HG02759 (cell line): ENCODE measurements at regions not wholly inside any gene's neighbourhood (a gene's known extent, or its start where the extent isn't known, plus 50 kb on each side); places are given as distances from the start of the nearest gene placed in this dataset.

Source experiments
- ATAC-seq: cut with Tn5 transposase; IDR thresholded peaks from one replicate; pipeline ENCODE4 v1.9.1; 2021; ENCODE audit warnings: mild to moderate bottlenecking, moderate library complexity; ENCODE audit not compliant: unreplicated experiment

DNA sequence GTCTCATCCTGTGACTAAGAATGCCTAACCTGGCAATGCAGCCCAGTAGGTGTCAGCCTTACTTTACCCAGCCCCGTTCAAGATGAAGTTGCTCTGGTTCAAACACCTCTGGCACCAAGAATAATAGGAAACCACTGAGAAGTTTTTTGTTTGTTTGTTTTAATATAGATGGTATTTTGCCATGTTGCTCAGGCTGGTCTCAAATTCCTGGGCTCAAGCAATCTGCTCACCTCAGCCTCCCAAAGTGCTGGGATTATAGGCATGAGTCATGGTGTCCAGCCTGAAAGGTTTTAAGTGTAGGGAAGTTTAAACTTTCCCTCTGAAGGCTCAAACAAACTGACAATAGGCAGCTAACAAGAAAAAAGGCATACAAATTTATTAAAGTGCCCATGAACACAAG lies 51.2 kb upstream of the ABCC4 start:
- no peak for ATAC-seq

DNA sequence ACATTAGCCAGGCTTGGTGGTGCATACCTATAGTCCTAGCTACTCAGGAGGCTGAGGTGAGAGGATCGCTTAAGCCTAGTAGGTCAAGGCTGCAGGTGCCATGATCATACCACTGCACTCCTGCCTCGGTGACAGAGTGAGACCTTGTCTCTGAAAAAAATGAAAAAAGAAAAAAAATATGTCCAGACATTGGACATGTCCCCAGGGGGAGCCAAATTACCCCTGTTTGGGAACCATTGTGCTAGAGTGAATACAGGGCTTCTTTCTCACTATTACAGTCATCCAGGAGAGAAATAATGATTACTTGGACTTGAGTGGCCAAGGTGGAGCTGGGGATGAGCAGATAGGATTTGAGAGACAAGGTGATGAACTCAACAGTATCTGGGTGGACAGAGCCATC lies 52.9 kb upstream of the ABCC4 start:
- no peak for ATAC-seq

DNA sequence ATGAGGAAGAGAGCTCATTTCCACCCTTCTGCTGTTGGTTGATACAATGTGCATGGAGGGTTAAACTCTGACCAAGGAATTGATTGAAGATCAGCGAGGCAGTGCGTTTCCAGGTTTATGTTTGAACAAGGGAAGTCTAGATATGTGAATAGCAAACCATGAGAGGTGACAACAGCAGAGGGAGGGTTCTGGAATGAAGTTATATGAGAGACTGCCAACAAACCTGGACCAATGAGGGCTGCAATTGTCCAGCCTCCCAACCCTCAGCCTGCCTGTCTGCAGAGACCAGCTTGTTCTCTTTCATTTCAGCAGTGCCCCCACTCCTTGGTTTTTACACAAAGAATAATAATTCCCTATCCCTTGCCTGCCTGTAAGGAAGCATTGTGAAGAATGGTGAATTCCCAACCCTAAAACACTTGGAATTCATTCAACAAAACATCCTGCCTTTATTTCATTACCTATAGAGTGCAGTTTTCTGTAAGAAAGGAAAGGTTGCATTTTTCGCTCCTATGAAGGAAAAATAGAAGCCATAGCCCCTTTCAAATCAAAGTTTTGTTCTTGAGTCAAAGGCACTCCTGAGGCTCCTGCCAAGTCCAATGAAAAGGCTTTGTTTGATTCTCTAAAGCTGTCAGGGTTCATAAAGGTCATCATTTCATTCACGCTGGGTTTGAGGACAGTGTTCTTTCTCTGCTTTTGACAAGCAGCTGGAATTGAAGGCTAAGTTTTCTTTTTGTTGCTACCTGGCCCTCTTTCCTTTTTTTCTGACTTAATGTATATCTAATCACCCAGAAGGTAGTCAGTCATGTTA lies 53.6 kb upstream of the ABCC4 start:
- ATAC-seq = no peak

DNA sequence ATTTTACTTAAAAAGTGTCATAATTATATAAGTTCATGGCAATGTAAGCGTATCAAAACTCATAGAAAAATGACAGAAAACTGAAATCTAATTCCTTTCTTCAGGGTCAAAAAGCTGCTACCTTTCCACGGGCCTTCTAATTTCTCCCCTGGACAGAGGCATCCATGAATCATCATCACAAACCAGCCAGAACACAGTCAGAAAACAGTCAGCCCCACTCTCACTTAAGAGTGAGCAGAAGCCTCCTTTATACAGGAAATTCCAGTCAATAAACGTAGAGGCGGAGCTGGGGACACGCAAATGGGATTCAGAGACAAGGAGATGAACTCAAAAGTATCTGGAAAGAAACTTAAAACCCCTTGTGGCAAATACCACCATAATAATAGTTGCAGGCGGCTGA lies 54.2 kb upstream of the ABCC4 start:
- ATAC-seq = no peak

DNA sequence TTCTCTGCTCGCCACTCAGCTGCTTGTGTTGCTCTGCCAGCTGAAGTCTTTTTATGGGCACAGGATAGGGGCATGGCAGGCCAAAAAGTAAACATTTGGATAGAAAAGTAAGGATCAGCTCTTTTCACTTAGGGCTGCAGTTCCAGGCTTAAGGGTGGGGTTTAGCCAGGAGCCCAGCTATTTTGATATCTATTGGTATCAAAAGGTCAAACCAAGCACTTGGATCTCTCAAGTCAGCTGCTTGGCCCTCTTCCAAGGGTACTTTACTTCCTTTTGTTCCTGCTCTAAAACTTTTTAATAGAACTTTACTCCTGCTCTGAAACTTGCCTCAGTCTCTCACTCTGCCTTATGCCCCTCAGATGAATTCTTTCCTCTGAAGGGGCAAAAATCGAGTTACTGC lies 55.7 kb upstream of the ABCC4 start:
- no peak for ATAC-seq

DNA sequence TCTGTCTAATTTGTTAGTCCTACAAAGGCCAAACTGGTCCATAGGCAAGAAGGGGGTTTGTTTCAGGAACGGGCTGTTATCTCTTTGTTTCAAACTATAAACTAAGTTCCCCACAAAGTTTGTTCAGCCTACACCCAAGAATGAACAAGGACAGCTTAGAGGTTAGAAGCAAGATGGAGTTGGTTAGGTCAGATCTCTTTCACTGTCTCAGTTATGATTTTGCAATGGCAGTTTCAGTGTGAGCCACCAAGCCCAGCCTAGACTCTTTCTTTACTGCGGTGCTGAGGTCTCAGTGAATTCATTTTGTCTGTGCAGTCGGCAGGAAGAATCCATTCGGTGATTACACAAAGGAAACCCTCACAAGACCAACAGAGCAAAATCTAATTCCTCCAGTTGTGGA lies 56.6 kb upstream of the ABCC4 start:
- no peak for ATAC-seq

DNA sequence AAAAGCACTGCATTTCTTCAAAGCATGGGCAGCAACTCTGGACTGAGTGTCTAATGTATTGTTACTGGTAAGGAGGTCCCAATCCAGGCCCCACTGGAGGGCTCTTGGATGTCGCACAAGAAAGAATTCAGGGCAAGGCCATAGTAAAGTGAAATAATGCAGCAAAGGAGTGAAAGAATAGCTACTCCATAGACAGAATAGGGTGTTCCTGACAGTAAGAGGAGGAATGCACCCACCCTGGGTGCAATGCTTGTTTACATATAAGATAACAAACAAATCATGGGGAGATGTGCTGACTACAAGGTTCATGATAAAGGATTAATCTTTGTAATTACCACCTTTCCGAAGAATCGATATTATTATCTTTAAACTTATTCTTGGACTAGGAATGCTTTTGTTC lies 58.8 kb upstream of the ABCC4 start:
- no peak for ATAC-seq

DNA sequence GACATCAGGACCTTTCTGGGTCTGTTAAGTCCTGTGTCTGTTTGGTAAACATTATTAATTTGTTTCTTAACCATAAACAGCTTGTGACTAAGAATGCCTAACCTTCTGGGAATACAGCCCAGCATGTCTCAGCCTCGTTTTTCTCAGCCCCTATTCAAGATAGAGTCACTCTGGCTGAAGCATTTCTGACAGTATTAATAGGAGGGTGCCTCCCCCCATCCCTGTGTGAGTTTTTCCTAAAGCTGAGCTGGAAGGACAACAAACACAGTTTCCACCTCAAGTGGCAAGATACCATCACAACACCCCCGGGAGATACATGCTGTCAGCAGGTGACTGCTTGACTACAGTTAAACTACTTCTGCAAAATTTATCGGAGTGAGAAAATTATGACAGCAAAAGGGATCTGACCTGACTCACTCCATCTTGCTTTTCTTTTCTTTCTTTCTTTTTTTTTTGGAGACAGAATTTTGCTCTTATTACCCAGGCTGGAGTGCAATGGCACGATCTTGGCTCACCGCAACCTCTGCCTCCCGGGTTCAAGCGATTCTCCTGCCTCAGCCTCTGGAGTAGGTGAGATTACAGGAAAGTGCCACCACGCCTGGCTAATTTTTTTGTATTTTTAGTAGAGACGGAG lies 59.3 kb upstream of the ABCC4 start:
- no peak for ATAC-seq

DNA sequence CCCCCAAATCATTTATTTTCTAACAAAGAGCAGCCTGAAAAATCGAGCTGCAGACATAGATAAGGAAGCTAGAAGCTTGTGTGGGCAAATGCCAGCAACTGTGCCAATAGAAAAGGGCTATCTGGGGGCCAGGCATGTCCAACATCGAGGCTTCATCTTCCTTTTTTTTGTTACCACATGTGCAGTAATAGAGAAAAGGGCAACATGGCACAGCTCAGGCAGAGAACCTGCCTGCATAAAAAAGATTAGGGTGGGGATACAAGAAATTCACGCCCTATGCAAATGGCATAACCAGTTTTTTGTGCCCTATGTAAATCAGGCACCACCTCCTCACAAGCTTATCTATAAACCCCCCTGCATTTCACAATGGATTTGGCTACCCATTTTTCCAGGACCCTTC lies 60.4 kb upstream of the ABCC4 start:
- ATAC-seq = no peak

DNA sequence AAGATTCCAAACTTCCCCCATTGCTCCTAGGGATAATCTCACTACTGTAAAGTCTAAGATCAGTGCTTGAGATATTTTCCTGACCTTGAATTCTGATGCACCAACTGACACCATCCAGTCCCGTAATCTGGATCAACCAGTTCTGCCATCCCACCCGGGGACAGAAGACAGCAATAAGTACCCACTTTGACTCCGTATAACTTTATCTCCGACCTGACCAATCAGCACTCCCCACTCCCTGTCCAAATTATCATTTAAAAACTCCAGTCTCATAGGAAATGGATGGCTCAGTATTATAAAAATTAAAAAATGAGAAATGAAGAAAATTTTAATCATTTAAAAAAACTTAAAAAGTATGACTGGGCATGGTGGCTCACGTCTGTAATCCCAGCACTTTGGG lies 61.4 kb upstream of the ABCC4 start:
- ATAC-seq = no peak

DNA sequence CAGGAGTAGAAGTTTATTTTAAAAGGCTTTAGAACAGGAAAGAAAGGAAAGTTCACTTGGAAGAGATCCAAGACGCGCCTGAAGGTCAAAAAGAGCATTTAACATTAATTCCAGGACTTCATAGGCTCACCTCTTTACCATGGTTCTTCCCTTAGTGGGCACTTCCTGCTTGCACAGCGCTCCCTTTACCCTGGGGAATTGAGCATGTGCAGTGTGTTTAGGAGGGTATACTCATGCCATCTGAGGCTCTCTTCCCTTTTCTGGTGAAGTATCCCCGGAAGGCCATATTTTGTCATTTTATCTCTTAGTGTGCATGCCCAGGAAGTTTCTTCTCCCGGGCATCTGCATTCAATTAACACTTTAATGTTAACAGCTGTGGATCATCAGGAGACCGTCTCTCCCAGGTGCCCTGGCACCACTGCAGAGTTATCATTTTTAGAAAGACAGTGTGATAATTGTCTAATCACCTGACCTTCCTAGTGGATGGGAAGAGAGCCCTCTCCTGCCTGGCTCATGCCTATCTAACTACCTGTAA lies 66.1 kb upstream of the ABCC4 start:
- no peak for ATAC-seq

DNA sequence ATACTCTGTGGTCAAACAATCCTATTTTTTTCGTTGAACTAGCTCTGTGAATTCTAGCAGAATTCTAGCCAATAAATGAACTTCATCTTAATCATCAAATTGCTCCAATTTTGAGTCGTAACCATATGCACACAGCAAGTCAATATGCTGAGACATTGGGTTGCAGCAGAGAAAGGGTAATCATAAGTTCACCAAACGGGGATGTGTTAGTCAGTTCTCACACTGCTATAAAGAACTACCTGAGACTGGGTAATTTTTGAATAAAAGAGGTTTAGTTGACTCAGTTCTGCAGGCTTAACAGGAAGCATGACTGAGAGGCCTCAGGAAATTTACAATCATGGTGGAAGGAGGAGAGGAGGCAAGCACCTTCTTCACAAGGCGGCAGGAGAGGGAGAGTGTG lies 67.7 kb upstream of the ABCC4 start:
- ATAC-seq = no peak

DNA sequence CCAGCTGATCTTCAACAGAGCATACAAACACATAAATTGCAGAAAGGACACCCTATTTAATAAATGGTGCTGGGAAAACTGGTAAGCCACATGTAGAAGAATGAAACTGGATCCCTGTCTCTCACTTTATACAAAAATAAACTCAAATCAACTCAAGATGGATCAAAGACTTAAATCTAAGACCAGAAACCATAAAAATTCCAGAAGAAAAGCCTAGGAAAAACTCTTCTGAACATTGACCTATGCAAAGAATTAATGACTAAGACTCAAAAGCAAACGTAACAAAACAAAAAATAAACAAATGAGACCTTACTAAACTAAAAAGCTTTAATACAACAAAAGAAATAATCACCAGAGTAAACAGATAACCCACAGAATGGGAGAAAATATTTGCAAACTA lies 74.5 kb upstream of the ABCC4 start:
- no peak for ATAC-seq

DNA sequence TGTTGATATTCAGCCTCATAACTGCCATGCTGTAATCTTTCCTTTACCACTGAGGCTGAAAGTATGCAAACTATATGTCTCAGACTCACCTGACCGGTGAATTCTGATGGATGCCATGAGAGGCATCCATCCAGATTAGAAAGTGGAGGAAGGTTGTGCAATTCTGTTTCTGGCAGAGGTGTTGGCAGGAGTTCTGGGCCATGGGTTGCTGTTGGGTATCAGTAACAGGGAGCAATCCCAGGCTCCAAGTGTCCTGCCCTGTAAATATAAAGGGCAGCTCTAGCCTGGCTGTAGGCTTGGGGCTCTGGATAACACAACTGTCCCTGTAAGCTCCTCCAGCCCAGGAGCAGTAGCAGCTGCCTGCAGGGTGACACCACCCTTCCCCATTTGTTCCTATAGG lies 77.4 kb upstream of the ABCC4 start:
- ATAC-seq = no peak

DNA sequence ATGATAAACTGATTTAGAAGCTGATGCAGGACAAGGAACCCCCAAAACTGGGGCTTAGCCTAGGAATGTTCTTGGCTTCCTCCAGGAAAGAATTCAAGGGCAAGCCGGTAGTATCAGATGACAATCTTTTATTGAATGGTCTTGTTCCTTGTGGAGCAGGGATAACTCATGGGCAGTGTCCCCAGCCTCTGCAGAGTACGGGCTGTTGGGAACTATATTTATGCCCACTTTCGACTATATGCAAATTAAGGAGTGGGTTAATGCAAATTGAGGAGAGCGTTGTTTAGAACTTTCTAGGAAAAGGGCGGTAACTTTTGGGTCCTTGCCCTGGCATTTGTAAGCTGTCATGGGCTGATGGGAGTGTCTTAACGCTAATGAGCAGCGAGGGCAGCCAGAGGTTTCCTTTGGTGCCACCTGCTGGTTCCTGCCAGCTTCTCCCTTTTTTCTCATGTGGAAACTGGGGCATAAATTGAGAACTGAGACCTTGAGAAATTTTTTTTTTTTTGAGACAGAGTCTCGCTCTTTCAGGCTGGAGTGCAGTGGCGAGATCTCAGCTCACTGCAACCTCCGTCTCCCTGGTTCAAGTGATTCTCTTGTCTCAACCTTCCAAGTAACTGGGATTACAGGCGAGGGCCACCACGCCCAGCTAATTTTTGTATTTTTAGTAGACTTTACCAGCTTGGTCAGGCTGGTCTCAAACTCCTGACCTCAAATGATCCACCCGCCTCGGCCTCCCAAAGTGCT lies 79.4 kb upstream of the ABCC4 start:
- peak; percentile 88 for ATAC-seq

DNA sequence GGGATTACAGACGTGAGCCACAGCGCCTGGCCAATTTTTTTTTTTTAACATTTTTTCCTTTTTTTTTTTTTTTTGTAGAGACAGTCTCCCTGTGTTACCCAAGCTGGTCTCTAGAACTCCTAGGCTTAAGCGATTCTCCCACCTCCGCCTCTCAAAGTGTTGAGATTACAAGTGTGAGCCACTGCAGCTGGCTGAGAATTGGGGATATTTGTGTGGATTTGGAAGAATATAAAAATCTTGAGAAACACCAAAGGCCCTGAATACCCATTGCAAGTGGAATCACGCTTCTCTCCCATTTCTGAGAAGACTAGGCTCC lies 79.9 kb upstream of the ABCC4 start:
- ATAC-seq = no peak

DNA sequence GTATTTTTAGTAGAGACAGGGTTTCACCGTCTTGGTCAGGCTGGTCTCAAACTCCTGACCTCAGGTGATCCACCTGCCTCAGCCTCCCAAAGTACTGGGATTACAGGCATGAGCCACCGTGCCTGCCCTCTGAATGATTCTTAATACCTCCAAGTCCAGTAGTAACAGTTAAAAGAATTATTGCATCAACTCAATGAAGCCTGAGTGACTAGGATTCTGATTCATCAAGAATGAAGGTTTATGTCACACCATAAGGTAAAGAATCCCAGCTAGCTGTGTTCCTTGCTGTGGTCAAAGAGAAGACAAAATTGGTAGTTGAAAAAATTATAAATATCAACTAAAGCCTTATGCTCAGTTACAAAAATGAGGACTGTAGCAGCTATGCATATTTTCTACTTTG lies 81.2 kb upstream of the ABCC4 start:
- no peak for ATAC-seq

DNA sequence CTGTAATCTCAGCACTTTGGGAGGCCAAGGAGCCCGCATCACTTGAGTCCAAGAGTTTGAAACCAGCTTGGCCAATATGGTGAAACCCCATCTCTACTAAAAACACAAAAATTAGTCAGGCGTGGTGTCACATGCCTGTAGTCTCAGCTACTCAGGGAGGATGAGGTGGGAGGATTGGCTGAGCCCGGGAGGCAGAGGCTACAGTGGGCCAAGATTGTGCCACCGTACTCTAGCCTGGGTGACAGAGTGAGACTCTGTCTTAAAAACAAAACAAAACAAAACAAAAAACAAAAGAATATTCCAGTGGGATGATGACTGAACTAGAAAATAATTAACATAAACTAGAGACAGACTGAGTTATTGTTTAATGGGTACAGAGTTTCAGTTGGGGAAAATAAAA lies 81.7 kb upstream of the ABCC4 start:
- peak; percentile 35 for ATAC-seq

DNA sequence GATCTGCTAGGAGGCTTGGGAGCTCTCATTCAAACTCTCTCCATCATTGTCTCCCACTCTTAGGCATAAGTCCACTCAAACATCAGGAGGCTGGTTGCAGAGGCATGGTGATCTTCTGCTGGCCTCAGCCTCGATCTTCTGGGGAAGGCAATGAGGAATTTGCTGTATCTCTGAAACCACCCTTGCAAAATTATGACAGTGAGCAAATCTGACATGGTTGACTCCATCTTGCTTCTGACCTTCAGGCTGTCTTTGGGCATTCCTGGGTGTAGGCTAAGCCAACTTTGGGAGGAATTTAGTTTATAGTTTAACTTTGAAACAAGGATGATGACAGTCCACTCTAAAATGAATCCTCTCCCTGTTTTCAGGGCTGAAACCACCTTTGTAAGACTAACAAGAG lies 84.1 kb upstream of the ABCC4 start:
- no peak for ATAC-seq

DNA sequence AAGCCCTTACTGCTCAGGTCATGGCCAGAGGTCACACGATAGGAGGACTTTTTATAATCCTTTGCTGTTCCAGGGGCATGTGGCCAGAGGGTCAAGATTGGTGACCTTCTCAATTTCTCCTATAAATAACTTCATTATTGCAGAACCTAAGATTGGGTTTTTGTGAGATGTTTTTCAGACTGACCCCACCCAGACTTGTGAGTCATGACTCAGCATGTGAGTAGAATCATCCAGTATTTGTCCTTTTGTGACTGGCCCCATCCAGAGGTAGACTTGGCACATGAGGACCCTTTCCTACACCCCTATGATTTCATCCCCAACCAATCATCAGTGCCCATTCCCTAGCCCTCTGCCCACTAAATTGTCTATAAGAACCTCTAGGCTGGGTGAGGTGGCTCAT lies 84.5 kb upstream of the ABCC4 start:
- ATAC-seq = no peak

DNA sequence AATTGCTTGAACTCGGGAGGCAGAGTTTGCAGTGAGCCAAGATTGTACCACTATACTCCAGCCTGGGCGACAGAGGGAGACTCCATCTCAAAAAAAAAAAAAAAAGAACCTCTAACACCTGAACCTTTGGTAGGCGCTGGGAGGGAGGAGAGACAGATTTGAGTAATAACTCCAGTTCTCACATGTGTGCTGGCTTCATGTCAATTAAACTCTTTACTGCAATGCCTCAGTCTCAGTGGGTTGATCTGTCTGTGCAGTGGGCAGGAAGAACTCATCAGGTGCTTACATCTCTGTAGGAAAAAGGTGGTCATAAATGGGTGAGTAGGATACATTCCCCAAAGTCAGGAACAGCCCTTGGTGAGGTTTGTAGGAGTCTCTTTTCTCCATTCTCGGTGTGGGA lies 85.1 kb upstream of the ABCC4 start:
- no peak for ATAC-seq

DNA sequence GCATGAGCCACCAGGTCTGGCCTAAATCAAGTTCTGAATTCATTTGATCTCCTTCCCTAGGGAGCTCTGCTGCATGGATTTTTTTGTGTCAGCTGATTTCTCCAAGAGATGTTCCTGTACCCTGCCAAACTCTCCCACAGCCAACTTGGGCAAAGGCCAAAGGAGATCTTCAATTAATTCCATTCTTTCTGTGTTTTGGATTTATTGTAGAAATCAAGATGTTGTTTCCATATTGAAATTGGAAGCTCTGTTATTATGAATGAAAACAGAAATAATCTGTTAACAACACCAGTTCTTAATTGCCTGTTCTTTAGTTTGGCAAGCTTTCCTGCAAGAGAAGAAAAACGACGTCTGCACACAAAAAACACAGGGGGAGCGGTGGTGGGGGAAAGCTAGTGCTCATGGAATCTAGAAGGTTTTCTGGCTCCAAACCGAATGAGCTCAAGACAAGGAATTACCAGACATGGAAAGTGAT lies 86.5 kb upstream of the ABCC4 start:
- ATAC-seq = no peak
